Thymus (tissue), 11 donors: ENCODE measurements at regions not wholly inside any gene's neighbourhood (a gene's known extent, or its start where the extent isn't known, plus 50 kb on each side); places are given as distances from the start of the nearest gene placed in this dataset.

Experiments used
- DNase-seq, 9 donors: peaks; one replicate each; pipeline ENCODE4 v3.0.0-alpha.2; 2013; ENCODE audit warnings: low spot score in 9 of 9, low read depth in 6 of 9, missing footprints in 1 of 9
- H3K27ac ChIP-seq, 2 donors: one replicate each; pipeline ENCODE4 v1.5.1; 2013; ENCODE audit warnings: control low read depth in 1 of 2, low read depth in 1 of 2, low read length in 1 of 2, mild to moderate bottlenecking in 1 of 2, moderate library complexity in 1 of 2
- H3K27me3 ChIP-seq, 2 donors: one replicate each; pipeline ENCODE4 v1.5.1; 2013; ENCODE audit warnings: low read length in 1 of 2; ENCODE audit not compliant: control insufficient read depth in 2 of 2, insufficient read depth in 1 of 2
- H3K36me3 ChIP-seq, 2 donors: one replicate each; pipeline ENCODE4 v1.5.1; 2013; ENCODE audit warnings: low read length in 1 of 2, mild to moderate bottlenecking in 1 of 2, moderate library complexity in 1 of 2; ENCODE audit not compliant: control insufficient read depth in 2 of 2, insufficient read depth in 2 of 2
- H3K4me1 ChIP-seq, 2 donors: one replicate each; pipeline ENCODE4 v1.5.1; 2013; ENCODE audit warnings: low read length in 2 of 2; ENCODE audit not compliant: control insufficient read depth in 2 of 2, insufficient read depth in 2 of 2
- H3K4me3 ChIP-seq, 2 donors: one replicate each; pipeline ENCODE4 v1.5.1; 2013; ENCODE audit warnings: low read length in 2 of 2, control low read depth in 1 of 2, mild to moderate bottlenecking in 1 of 2
- H3K9me3 ChIP-seq, 2 donors: one replicate each; pipeline ENCODE4 v1.5.1; 2013; ENCODE audit warnings: low read length in 1 of 2, mild to moderate bottlenecking in 1 of 2; ENCODE audit not compliant: control insufficient read depth in 2 of 2, insufficient read depth in 1 of 2
- WGBS: extraction: QIAGEN DNeasy Blood & Tissue Kit; methylation state at CpG from one replicate; pipeline ENCODE4 v1.1.7; 2013; 5-methylcytosine and 5-hydroxymethylcytosine counted together
- donor health status: healthy.

GRCh38 chr6:122042960-122043735 is 356.3 kb upstream of the HSF2 start:
- H3K27ac ChIP-seq, result no peak overlapping the region
- H3K27me3 ChIP-seq, result no peaks in the 10 kb centered on the region
- 79% methylated on average over 9 of the region's 9 CpGs for WGBS
- no peak overlapping the region for H3K4me3 ChIP-seq
- DNase-seq, result no peak
- no peaks in the 10 kb centered on the region for H3K4me1 ChIP-seq
- no peaks in the 10 kb centered on the region for H3K36me3 ChIP-seq
- H3K9me3 ChIP-seq, result no peaks in the 10 kb centered on the region

- H3K36me3 ChIP-seq, result no peaks in the 10 kb centered on the region
- no peak overlapping the region for H3K27ac ChIP-seq
- no peak for DNase-seq
- 92% methylated on average over 3 of the region's 3 CpGs for WGBS
- no peaks in the 10 kb centered on the region for H3K27me3 ChIP-seq
- no peaks in the 10 kb centered on the region for H3K9me3 ChIP-seq
- H3K4me1 ChIP-seq, result no peaks in the 10 kb centered on the region
- H3K4me3 ChIP-seq, result no peak overlapping the region
Observed at GRCh38 chr6:122048570-122048969, 350.9 kb upstream of the HSF2 start.

GRCh38 chr6:122049341-122049740 is 350.1 kb upstream of the HSF2 start:
- no peaks in the 10 kb centered on the region for H3K4me1 ChIP-seq
- H3K27me3 ChIP-seq, result no peaks in the 10 kb centered on the region
- no peaks in the 10 kb centered on the region for H3K36me3 ChIP-seq
- H3K4me3 ChIP-seq, result no peak overlapping the region
- WGBS, result 86% methylated on average over 6 of the region's 6 CpGs
- no peak for DNase-seq
- no peak overlapping the region for H3K27ac ChIP-seq
- H3K9me3 ChIP-seq, result no peaks in the 10 kb centered on the region

- Histone ChIP-seq H3K4me3 (no peak overlapping the region), H3K36me3 (no peaks in the 10 kb centered on the region)
Observed at GRCh38 chr6:122050242-122050755, 349.2 kb upstream of the HSF2 start.

GRCh38 chr6:122052346-122052900 is 347.0 kb upstream of the HSF2 start:
- Histone ChIP-seq H3K9me3 (no peaks in the 10 kb centered on the region), H3K4me1 (no peaks in the 10 kb centered on the region), H3K36me3 (no peaks in the 10 kb centered on the region), H3K27ac (no peak overlapping the region), H3K27me3 (no peaks in the 10 kb centered on the region), H3K4me3 (no peak overlapping the region)
- DNase-seq, result no peak
- 86% methylated on average over 3 of the region's 3 CpGs for WGBS

More at GRCh38 chr6:122050242-122050755, 349.2 kb upstream of the HSF2 start:
- H3K9me3 ChIP-seq, result no peaks in the 10 kb centered on the region
- no peak overlapping the region for H3K27ac ChIP-seq
- H3K4me1 ChIP-seq, result no peaks in the 10 kb centered on the region
- no peak for DNase-seq
- no peaks in the 10 kb centered on the region for H3K27me3 ChIP-seq

- H3K36me3 ChIP-seq, result no peaks in the 10 kb centered on the region
- no peaks in the 10 kb centered on the region for H3K27me3 ChIP-seq
- no peak overlapping the region for H3K4me3 ChIP-seq
- no peaks in the 10 kb centered on the region for H3K9me3 ChIP-seq
- 90% methylated on average over 4 of the region's 4 CpGs for WGBS
- DNase-seq, result no peak
- no peak overlapping the region for H3K27ac ChIP-seq
- no peaks in the 10 kb centered on the region for H3K4me1 ChIP-seq
Observed at GRCh38 chr6:122059918-122060317, 339.5 kb upstream of the HSF2 start.

GRCh38 chr6:122061855-122062254 is 337.6 kb upstream of the HSF2 start:
- H3K9me3 ChIP-seq, result no peaks in the 10 kb centered on the region
- no peak for DNase-seq
- WGBS, result 92% methylated on average over 3 of the region's 3 CpGs
- H3K4me3 ChIP-seq, result no peak overlapping the region
- H3K27ac ChIP-seq, result no peak overlapping the region
- H3K27me3 ChIP-seq, result no peaks in the 10 kb centered on the region
- H3K4me1 ChIP-seq, result no peaks in the 10 kb centered on the region
- H3K36me3 ChIP-seq, result no peaks in the 10 kb centered on the region

GRCh38 chr6:122063076-122063475 is 336.4 kb upstream of the HSF2 start:
- Histone ChIP-seq H3K4me1 (no peaks in the 10 kb centered on the region), H3K4me3 (no peak overlapping the region), H3K27me3 (no peaks in the 10 kb centered on the region), H3K9me3 (no peaks in the 10 kb centered on the region), H3K27ac (no peak overlapping the region), H3K36me3 (no peaks in the 10 kb centered on the region)
- DNase-seq, result no peak
- WGBS, result 74% methylated on average over 4 of the region's 4 CpGs

- no peaks in the 10 kb centered on the region for H3K9me3 ChIP-seq
- no peak for DNase-seq
- H3K27me3 ChIP-seq, result no peaks in the 10 kb centered on the region
- H3K36me3 ChIP-seq, result no peaks in the 10 kb centered on the region
- no peaks in the 10 kb centered on the region for H3K4me1 ChIP-seq
- H3K27ac ChIP-seq, result no peak overlapping the region
- H3K4me3 ChIP-seq, result no peak overlapping the region
- WGBS, result 96% methylated on average over 5 of the region's 5 CpGs
Observed at GRCh38 chr6:122063761-122064160, 335.7 kb upstream of the HSF2 start.
